Left kidney (tissue), 1 donor: ENCODE measurements at regions not wholly inside any gene's neighbourhood (a gene's known extent, or its start where the extent isn't known, plus 50 kb on each side); places are given as distances from the start of the nearest gene placed in this dataset.

ENCODE experiments used
- DNase-seq: peaks from one replicate; pipeline ENCODE4 v3.0.0-alpha.2; 2013

GRCh38 chr11:26777372-26777808, 55.5 kb upstream of the SLC5A12 start:
- peak; percentile 21 for DNase-seq

- no peak for DNase-seq
Measured at GRCh38 chr11:26778000-26778757, 56.3 kb upstream of the SLC5A12 start.

- no peak for DNase-seq
Measured at GRCh38 chr11:26779074-26779865, 57.4 kb upstream of the SLC5A12 start.

- DNase-seq: no peak
Measured at GRCh38 chr11:26780376-26781085, 58.7 kb upstream of the SLC5A12 start.

- no peak for DNase-seq
Measured at GRCh38 chr11:26782220-26782965, 60.5 kb upstream of the SLC5A12 start.

- DNase-seq: no peak
Measured at GRCh38 chr11:26783997-26784396, 62.1 kb upstream of the SLC5A12 start.

GRCh38 chr11:26790738-26791137, 68.9 kb upstream of the SLC5A12 start:
- no peak for DNase-seq

GRCh38 chr11:26792941-26793340, 71.1 kb upstream of the SLC5A12 start:
- DNase-seq: no peak

GRCh38 chr11:26793487-26793886, 71.6 kb upstream of the SLC5A12 start:
- DNase-seq: no peak

- DNase-seq: no peak
Measured at GRCh38 chr11:26801601-26802000, 79.7 kb upstream of the SLC5A12 start.

- no peak for DNase-seq
Measured at GRCh38 chr11:26805001-26805400, 83.1 kb upstream of the SLC5A12 start.

GRCh38 chr11:26806219-26806618, 84.4 kb upstream of the SLC5A12 start:
- DNase-seq: no peak

GRCh38 chr11:26820739-26821138, 98.9 kb upstream of the SLC5A12 start:
- no peak for DNase-seq

GRCh38 chr11:26823963-26824362, 102.1 kb upstream of the SLC5A12 start:
- DNase-seq: no peak

GRCh38 chr11:26827567-26828081, 105.8 kb upstream of the SLC5A12 start:
- DNase-seq: peak; percentile 25

- no peak for DNase-seq
Measured at GRCh38 chr11:26828288-26828687, 106.4 kb upstream of the SLC5A12 start.

- DNase-seq: no peak
Measured at GRCh38 chr11:26830218-26830617, 108.4 kb upstream of the SLC5A12 start.

GRCh38 chr11:26830757-26831156, 108.9 kb upstream of the SLC5A12 start:
- DNase-seq: no peak

GRCh38 chr11:26834601-26835000, 112.7 kb upstream of the SLC5A12 start:
- no peak for DNase-seq

GRCh38 chr11:26835611-26836010, 113.8 kb upstream of the SLC5A12 start:
- DNase-seq: no peak

- DNase-seq: no peak
Measured at GRCh38 chr11:26837154-26837553, 115.3 kb upstream of the SLC5A12 start.
